ENCODE measurements at regions not wholly inside any gene's neighbourhood (a gene's known extent, or its start where the extent isn't known, plus 50 kb on each side); places are given as distances from the start of the nearest gene placed in this dataset.

- no peaks in the 10 kb centered on the region for H3K36me3 Mint-ChIP-seq
- POLR2A ChIA-PET = no interaction called here
- no peak for ATAC-seq (ENCODE audit: low read depth)
These were observed 289.8 kb upstream of the ROPN1 start for GRCh38 chr3:124281453-124282316.

DNA sequence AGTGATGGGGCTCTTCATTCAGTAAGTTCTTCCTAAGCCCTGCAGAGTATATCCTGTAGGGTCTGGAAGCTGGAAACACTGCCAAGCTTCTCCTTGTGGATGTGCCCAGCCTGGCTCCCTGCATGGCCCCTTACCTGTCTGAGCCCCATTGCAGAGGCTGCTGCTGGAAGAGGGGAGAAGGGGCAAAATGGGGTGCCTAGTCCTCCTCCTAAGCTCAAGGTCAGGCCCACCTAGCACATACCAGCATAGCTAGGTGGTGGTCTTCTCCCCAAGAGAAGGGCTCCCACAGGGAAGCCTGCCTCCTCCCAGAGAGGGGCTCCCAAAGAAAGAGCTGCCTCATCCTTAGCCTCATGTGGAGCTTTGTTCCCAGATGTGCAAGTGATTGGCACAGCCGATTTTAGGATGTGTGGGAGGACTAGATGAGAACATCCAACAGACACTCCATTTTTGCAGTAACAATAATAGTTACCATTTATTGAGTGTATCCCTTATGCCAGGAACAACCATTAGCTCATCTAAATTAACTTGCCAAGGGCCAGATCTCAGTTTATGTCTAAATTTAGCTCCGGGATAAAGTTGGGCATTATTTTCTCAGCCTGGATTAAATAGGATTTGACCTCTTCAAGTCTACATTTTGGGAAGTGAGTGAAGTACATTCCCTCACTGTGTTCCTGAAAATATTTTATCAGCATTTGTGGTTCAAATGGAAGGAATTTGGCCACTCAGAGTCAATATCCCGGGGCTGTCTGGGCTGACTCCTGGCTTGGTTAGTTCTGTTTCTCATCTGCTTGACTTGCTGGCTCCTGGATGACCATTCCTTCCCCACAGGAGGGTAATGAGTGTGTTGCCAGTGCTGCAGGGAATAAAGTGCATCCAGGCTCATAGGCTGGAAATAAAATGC is 291.1 kb upstream of the ROPN1 start:
- Mint-ChIP-seq H3K27me3 (peaks cover 11% of the 10 kb centered on the region), H3K4me3 (no peak overlapping the region), H3K36me3 (no peaks in the 10 kb centered on the region), H3K9me3 (no peaks in the 10 kb centered on the region), H3K4me1 (no peaks in the 10 kb centered on the region), H3K27ac (no peak overlapping the region)
- ATAC-seq (ENCODE audit: low read depth) (no peak), DNase-seq (no peak)
- POLR2A ChIA-PET = no interaction called here

More at GRCh38 chr3:124281453-124282316, 289.8 kb upstream of the ROPN1 start:
- Mint-ChIP-seq H3K4me1 (no peaks in the 10 kb centered on the region), H3K27me3 (peaks cover 11% of the 10 kb centered on the region), H3K27ac (no peak overlapping the region), H3K9me3 (no peaks in the 10 kb centered on the region), H3K4me3 (no peak overlapping the region)
- no peak for DNase-seq

GRCh38 chr3:124283652-124284023 is 291.7 kb upstream of the ROPN1 start:
- Mint-ChIP-seq H3K27ac (no peak overlapping the region), H3K27me3 (peaks cover 11% of the 10 kb centered on the region), H3K4me1 (no peaks in the 10 kb centered on the region), H3K4me3 (no peak overlapping the region), H3K9me3 (no peaks in the 10 kb centered on the region), H3K36me3 (no peaks in the 10 kb centered on the region)
- DNase-seq (no peak), ATAC-seq (ENCODE audit: low read depth) (no peak)
- POLR2A ChIA-PET = no interaction called here

DNA sequence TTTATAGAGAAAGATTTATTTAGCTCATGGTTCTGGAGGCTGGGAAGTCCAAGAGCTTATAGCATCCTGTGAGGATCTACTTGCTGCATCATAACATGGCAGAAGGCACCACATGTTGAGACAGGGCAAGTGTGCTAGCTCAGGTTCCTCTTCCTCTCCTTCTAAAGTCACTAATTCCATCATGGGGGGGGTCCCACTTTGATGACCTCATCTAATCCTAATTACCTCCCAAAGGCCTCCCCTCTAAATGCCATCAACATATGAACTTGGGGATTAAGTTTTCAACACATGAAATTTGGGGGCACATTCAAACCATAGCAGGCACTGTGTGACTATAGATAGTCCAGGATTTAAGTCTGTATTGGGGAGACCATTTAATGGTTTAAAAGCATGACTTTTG is 297.1 kb upstream of the ROPN1 start:
- Mint-ChIP-seq H3K4me3 (no peak overlapping the region), H3K27ac (no peak overlapping the region), H3K4me1 (no peaks in the 10 kb centered on the region), H3K36me3 (no peaks in the 10 kb centered on the region), H3K27me3 (peaks cover 19% of the 10 kb centered on the region), H3K9me3 (no peaks in the 10 kb centered on the region)
- POLR2A ChIA-PET = no interaction called here
- DNase-seq = no peak
- no peak for ATAC-seq (ENCODE audit: low read depth)

DNA sequence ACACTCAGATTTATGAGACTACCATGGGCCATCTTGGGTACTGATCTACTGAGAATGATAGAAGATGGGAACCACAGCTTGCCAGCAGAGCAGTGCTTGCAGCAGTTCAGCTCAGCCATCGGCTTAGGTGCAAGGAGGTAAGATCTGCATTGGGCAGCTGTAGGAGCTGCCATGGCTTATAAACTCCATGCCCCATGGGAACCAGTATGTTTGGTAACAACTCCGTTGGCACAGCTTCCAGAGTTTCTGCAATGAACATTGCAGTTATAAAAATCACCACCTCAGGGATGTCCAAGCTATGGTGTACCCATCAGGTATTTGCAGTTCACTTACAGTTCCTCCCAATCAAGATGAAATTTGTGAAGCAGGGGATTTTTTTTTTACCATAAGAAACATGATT is 299.1 kb upstream of the ROPN1 start:
- Mint-ChIP-seq H3K4me1 (no peaks in the 10 kb centered on the region), H3K4me3 (no peak overlapping the region), H3K27me3 (peaks cover 14% of the 10 kb centered on the region), H3K27ac (no peak overlapping the region), H3K9me3 (no peaks in the 10 kb centered on the region), H3K36me3 (no peaks in the 10 kb centered on the region)
- POLR2A ChIA-PET = no interaction called here
- no peak for ATAC-seq (ENCODE audit: low read depth)
- no peak for DNase-seq

DNA sequence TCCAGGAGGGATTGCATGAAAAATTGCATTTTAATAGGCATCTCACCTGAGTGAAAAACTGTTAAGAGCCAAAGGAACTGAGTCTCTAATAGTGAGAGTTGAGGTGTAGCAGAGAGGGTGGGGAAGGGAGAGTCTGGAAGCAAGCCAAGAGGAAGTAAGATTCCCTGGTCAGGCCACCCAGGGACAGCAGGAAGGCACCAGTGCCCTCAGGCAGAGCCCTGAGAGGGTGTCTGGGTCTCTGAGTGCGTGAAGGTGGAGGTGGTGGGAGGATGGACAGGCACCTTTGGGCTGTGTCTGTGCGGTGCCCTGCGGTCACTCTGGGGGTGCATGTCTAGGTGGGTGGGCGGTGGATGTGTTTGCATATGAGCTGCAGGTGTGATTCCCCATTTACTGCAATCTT is 300.4 kb upstream of the ROPN1 start:
- no peak overlapping the region for H3K27ac Mint-ChIP-seq
- POLR2A ChIA-PET = no interaction called here
- no peak for ATAC-seq (ENCODE audit: low read depth)
- no peak for DNase-seq
- H3K27me3 Mint-ChIP-seq = peaks cover 21% of the 10 kb centered on the region
- H3K4me1 Mint-ChIP-seq = no peaks in the 10 kb centered on the region
- no peaks in the 10 kb centered on the region for H3K9me3 Mint-ChIP-seq
- H3K36me3 Mint-ChIP-seq = no peaks in the 10 kb centered on the region
- H3K4me3 Mint-ChIP-seq = no peak overlapping the region

DNA sequence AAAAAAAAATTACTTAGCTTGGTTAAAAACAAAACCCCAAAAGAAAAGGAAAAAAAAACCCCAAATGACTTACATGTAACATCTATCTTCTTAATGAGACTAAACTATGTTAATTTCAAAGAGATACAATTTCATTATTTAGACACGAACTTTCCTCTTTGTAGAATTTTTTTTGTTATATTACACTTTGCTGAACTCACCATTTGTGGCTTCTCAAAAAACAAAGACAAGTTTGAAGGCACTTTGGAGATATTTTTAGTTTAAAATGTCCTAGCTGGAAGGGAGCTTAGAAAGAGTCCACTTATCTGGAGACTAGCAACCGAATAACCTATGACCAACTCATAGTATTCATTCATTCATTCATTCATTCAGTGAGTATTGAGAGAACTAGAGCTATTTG is 301.7 kb upstream of the ROPN1 start:
- no peaks in the 10 kb centered on the region for H3K36me3 Mint-ChIP-seq
- peaks cover 21% of the 10 kb centered on the region for H3K27me3 Mint-ChIP-seq
- POLR2A ChIA-PET = no interaction called here
- no peak overlapping the region for H3K27ac Mint-ChIP-seq
- H3K9me3 Mint-ChIP-seq = no peaks in the 10 kb centered on the region
- no peak overlapping the region for H3K4me3 Mint-ChIP-seq
- DNase-seq = no peak
- no peaks in the 10 kb centered on the region for H3K4me1 Mint-ChIP-seq
- ATAC-seq (ENCODE audit: low read depth) = no peak

- Mint-ChIP-seq H3K4me1 (no peaks in the 10 kb centered on the region), H3K4me3 (no peak overlapping the region), H3K27ac (no peak overlapping the region), H3K9me3 (no peaks in the 10 kb centered on the region), H3K27me3 (peaks cover 19% of the 10 kb centered on the region), H3K36me3 (no peaks in the 10 kb centered on the region)
- no peak for DNase-seq
- no peak for ATAC-seq (ENCODE audit: low read depth)
- POLR2A ChIA-PET = no interaction called here
These were observed 303.4 kb upstream of the ROPN1 start for GRCh38 chr3:124295362-124295761.

DNA sequence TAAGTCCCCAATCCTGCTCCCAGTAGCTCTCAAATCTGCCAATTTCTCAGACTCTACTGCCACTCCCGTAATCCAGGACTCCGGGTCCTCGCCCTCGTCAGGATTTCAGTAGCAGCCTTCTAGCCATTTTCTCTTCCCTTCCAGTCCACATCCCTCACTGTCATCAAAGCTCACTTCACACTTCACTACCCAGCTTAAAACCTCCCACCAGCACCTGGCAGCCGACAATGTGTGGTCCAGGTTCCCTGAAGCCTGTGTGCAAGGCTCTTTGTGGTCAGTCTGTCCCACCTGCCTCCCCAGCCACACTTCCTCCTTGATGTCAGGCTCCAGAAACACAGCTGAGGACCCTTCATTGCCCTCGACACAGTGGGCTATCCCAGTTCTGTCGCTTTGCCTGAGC is 304.5 kb upstream of the ROPN1 start:
- Mint-ChIP-seq H3K36me3 (no peaks in the 10 kb centered on the region), H3K27ac (no peak overlapping the region), H3K9me3 (no peaks in the 10 kb centered on the region), H3K27me3 (peaks cover 16% of the 10 kb centered on the region), H3K4me3 (no peak overlapping the region), H3K4me1 (no peaks in the 10 kb centered on the region)
- POLR2A ChIA-PET = no interaction called here
- DNase-seq (no peak), ATAC-seq (ENCODE audit: low read depth) (no peak)

DNA sequence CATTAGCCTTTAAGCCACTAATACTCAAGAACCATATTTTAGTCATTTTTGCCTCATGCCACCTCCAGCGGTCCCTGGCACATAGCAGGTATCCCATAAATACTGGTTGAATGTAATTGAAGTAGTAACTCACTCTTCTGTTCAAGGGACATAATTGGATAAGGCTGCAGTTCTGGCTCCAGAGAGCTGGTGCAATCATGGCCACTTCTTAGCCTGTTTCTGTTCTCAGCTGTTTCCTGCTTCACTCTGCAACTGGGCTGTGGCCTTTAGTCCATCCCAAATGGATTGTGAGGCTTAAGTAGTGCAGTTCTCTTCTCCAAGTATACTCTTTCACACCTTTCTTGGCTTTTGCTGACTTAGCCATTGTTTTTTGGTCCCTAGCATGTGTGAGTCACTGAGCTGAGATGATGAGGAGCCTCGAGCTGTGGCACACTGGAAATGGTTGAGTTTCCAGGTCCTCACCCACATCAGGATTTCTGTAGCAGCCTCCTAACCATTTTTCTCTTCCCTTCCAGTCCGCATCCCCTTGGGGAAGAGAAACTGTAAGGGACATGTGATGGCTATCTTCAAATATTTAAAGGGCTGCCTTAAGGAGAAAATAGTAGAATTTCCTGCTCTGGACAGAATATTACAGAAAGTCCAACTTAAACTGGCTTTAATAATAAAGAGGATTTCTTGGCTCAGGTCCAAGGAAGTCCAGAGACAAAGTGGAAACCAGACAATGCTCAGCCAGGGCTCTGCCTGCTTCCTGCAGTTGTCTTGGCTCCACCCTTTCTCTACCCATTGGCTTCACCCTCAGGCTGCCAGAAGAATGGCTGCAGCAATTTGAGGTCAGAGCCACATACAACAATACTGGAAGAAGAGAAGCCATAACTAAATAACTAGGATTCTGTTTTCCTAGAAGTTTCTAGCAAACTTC is 305.4 kb upstream of the ROPN1 start:
- Mint-ChIP-seq H3K9me3 (no peaks in the 10 kb centered on the region), H3K36me3 (no peaks in the 10 kb centered on the region), H3K4me3 (no peak overlapping the region), H3K4me1 (no peaks in the 10 kb centered on the region), H3K27ac (no peak overlapping the region), H3K27me3 (peaks cover 12% of the 10 kb centered on the region)
- no peak for DNase-seq
- ATAC-seq (ENCODE audit: low read depth) = no peak
- POLR2A ChIA-PET = no interaction called here

DNA sequence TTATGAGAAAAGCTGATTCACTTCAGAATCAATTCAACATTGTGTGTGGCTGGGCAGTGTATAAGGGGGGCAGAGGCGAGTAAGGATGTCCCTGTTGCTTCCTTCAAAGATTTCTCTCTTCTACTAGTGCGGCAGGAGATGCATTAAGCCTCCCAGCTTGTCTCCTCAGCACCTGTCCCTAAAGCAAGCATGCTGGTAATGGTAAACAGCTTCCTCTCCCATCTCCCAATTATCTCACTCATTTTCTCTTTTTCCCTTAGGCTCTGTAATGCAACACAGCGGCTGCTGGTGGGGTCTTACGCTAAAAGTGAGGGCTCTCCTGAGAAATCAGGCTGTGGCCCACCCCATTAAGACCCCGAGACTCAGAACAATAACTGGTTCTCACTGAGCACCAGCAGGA is 306.4 kb upstream of the ROPN1 start:
- no peak overlapping the region for H3K27ac Mint-ChIP-seq
- H3K36me3 Mint-ChIP-seq = no peaks in the 10 kb centered on the region
- no peaks in the 10 kb centered on the region for H3K4me1 Mint-ChIP-seq
- POLR2A ChIA-PET = no interaction called here
- DNase-seq = no peak
- H3K27me3 Mint-ChIP-seq = peaks cover 12% of the 10 kb centered on the region
- H3K9me3 Mint-ChIP-seq = no peaks in the 10 kb centered on the region
- ATAC-seq (ENCODE audit: low read depth) = no peak
- H3K4me3 Mint-ChIP-seq = no peak overlapping the region

GRCh38 chr3:124298951-124299350 is 307.0 kb upstream of the ROPN1 start:
- no peaks in the 10 kb centered on the region for H3K36me3 Mint-ChIP-seq
- ATAC-seq (ENCODE audit: low read depth) (no peak), DNase-seq (no peak)
- peaks cover 9% of the 10 kb centered on the region for H3K27me3 Mint-ChIP-seq
- POLR2A ChIA-PET = no interaction called here
- H3K4me3 Mint-ChIP-seq = no peak overlapping the region
- H3K27ac Mint-ChIP-seq = no peak overlapping the region
- no peaks in the 10 kb centered on the region for H3K9me3 Mint-ChIP-seq
- no peaks in the 10 kb centered on the region for H3K4me1 Mint-ChIP-seq

DNA sequence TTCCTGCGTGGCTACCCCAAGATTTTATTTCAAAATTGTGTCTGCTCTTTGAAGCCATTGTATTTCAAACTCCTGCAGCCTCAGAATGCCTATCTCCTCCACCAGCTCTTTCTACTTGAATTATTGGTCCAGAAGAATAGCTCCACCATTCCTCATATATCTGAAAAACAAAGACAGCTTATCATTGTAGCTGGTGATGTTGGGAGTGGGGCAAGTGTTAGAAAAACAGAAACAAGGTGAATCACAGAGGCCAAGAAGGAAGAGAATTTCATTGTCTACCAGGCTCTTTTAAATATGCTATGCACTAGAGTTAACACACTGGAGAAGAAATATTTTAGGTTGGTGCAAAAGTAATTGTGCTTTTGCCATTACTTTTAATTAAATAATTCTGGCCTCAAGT is 307.9 kb upstream of the ROPN1 start:
- Mint-ChIP-seq H3K4me3 (no peak overlapping the region), H3K36me3 (no peaks in the 10 kb centered on the region), H3K27me3 (peaks cover 10% of the 10 kb centered on the region), H3K27ac (no peak overlapping the region), H3K4me1 (no peaks in the 10 kb centered on the region), H3K9me3 (no peaks in the 10 kb centered on the region)
- POLR2A ChIA-PET = no interaction called here
- DNase-seq (no peak), ATAC-seq (ENCODE audit: low read depth) (no peak)
